HepG2 (cell line): ENCODE measurements at regions not wholly inside any gene's neighbourhood (a gene's known extent, or its start where the extent isn't known, plus 50 kb on each side); places are given as distances from the start of the nearest gene placed in this dataset.

Source experiments
- LCORL ChIP-seq, 2 experiments: fragments of 450-650 bp in 1 of 2; sonication (generic) in 1 of 2; formaldehyde crosslinking in 1 of 2; IDR thresholded peaks; 2 replicates each; pipeline versions ENCODE4 v1.5.0 to v1.6.1; 2017 to 2020; ENCODE audit warnings: antibody characterized with exemption in 1 of 2, missing genetic modification reagents in 1 of 2
- TEAD3 ChIP-seq: optimal IDR thresholded peaks from 2 replicates; pipeline ENCODE3; 2016; ENCODE audit warnings: borderline replicate concordance

- TF ChIP-seq TEAD3 (CRISPR knock-in tag): no peak
- no peak for TF ChIP-seq LCORL (IDR thresholded peaks at IDR 0.05)
- no peak for TF ChIP-seq LCORL (CRISPR knock-in tag; IDR thresholded peaks at IDR 0.05)
Observed at GRCh38 chr10:25828475-25828874, 105.6 kb upstream of the MYO3A start.
